ENCODE measurements at regions not wholly inside any gene's neighbourhood (a gene's known extent, or its start where the extent isn't known, plus 50 kb on each side); places are given as distances from the start of the nearest gene placed in this dataset.

DNA sequence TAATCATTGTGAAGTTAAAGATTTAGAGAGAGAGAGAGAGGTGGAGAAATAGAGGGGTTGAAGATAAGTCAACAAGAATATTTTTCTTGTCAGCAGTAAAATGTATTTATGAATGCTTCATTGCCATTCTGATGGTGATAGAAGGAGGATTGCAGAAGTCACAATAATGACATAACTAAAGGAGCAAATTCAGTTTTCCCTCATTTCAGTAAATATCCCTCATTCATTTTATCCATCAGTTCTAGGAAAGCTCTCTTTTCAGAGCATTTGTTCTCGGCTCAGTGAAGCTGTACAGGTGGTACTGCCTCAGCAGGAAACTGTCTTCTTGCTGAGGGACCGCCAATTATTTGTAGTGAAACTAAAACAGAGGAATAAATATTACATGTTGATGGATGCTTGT is 681.4 kb downstream of the CETN3 start:
- TF ChIP-seq, protein P1, sequence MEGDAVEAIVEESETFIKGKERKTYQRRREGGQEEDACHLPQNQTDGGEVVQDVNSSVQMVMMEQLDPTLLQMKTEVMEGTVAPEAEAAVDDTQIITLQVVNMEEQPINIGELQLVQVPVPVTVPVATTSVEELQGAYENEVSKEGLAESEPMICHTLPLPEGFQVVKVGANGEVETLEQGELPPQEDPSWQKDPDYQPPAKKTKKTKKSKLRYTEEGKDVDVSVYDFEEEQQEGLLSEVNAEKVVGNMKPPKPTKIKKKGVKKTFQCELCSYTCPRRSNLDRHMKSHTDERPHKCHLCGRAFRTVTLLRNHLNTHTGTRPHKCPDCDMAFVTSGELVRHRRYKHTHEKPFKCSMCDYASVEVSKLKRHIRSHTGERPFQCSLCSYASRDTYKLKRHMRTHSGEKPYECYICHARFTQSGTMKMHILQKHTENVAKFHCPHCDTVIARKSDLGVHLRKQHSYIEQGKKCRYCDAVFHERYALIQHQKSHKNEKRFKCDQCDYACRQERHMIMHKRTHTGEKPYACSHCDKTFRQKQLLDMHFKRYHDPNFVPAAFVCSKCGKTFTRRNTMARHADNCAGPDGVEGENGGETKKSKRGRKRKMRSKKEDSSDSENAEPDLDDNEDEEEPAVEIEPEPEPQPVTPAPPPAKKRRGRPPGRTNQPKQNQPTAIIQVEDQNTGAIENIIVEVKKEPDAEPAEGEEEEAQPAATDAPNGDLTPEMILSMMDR (IDR thresholded peaks at IDR 0.05; ENCODE audit: poor library complexity, severe bottlenecking), result no peak
- TF ChIP-seq, protein P2, sequence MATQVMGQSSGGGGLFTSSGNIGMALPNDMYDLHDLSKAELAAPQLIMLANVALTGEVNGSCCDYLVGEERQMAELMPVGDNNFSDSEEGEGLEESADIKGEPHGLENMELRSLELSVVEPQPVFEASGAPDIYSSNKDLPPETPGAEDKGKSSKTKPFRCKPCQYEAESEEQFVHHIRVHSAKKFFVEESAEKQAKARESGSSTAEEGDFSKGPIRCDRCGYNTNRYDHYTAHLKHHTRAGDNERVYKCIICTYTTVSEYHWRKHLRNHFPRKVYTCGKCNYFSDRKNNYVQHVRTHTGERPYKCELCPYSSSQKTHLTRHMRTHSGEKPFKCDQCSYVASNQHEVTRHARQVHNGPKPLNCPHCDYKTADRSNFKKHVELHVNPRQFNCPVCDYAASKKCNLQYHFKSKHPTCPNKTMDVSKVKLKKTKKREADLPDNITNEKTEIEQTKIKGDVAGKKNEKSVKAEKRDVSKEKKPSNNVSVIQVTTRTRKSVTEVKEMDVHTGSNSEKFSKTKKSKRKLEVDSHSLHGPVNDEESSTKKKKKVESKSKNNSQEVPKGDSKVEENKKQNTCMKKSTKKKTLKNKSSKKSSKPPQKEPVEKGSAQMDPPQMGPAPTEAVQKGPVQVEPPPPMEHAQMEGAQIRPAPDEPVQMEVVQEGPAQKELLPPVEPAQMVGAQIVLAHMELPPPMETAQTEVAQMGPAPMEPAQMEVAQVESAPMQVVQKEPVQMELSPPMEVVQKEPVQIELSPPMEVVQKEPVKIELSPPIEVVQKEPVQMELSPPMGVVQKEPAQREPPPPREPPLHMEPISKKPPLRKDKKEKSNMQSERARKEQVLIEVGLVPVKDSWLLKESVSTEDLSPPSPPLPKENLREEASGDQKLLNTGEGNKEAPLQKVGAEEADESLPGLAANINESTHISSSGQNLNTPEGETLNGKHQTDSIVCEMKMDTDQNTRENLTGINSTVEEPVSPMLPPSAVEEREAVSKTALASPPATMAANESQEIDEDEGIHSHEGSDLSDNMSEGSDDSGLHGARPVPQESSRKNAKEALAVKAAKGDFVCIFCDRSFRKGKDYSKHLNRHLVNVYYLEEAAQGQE (IDR thresholded peaks at IDR 0.05; ENCODE audit: borderline replicate concordance), result peak; percentile 97
- TF ChIP-seq EZH2 (IDR thresholded peaks at IDR 0.05; ENCODE audit: borderline replicate concordance, insufficient read depth, low read length, poor library complexity, severe bottlenecking) (no peak), TAF1 (IDR thresholded peaks at IDR 0.05; ENCODE audit: low read depth) (no peak), RAD21 (conservative IDR thresholded peaks at IDR 0.05) (peak; percentile 26), MXI1 (conservative IDR thresholded peaks at IDR 0.05; ENCODE audit: poor library complexity, severe bottlenecking) (no peak)

Data from neural cell (in vitro differentiated cells).